AG04450 (cell line): ENCODE measurements at regions not wholly inside any gene's neighbourhood (a gene's known extent, or its start where the extent isn't known, plus 50 kb on each side); places are given as distances from the start of the nearest gene placed in this dataset.

Experiments
- CTCF ChIA-PET: fragments of 300-600, 350-600 bp; formaldehyde crosslinking; extraction: SDS; loops from one replicate; lab custom pipeline; 2022; ENCODE audit warnings: antibody characterized with exemption, inconsistent platforms; lab: Charles Lee
- POLR2A ChIA-PET: fragments of 350-600 bp; formaldehyde crosslinking; extraction: SDS; loops from one replicate; lab custom pipeline; 2021; ENCODE audit warnings: antibody characterized with exemption, inconsistent platforms; lab: Yijun Ruan, JAX
- DNase-seq: peaks from one replicate; pipeline ENCODE4 v3.0.0-alpha.2; 2011; ENCODE audit warnings: low read depth, low spot score
- H3K27ac ChIP-seq: one replicate; pipeline ENCODE4 v1.5.1; 2012; ENCODE audit warnings: low read depth, low read length, control low read depth
- H3K27me3 ChIP-seq: one replicate; pipeline ENCODE4 v1.6.0; 2012; ENCODE audit warnings: low read length; ENCODE audit not compliant: control insufficient read depth, insufficient read depth
- H3K4me3 ChIP-seq: 2 replicates; pipeline ENCODE4 v1.5.1; 2011; ENCODE audit warnings: mild to moderate bottlenecking, low read depth, low read length, control low read depth
- H3K9me3 ChIP-seq: 2 replicates; pipeline ENCODE4 v1.5.1; 2012; ENCODE audit warnings: low read length; ENCODE audit not compliant: control insufficient read depth, insufficient read depth
- CTCF ChIP-seq: IDR thresholded peaks from 2 replicates; pipeline ENCODE4 v1.5.1; 2011; ENCODE audit warnings: low read depth, low read length, control low read depth, inconsistent platforms

- ChIA-PET POLR2A (no interaction called here), CTCF (no interaction called here)
- no peak for TF ChIP-seq CTCF
- no peak for DNase-seq
- H3K4me3 ChIP-seq, result no peak overlapping the region
- H3K27ac ChIP-seq, result no peak overlapping the region
- H3K27me3 ChIP-seq, result peaks cover 7% of the 10 kb centered on the region
- no peaks in the 10 kb centered on the region for H3K9me3 ChIP-seq
Measured at GRCh38 chr2:173690349-173690748, 274.8 kb downstream of the SP3 start.

GRCh38 chr2:173692068-173692467 is 273.1 kb downstream of the SP3 start:
- POLR2A ChIA-PET, result no interaction called here
- H3K4me3 ChIP-seq, result no peak overlapping the region
- H3K27ac ChIP-seq, result no peak overlapping the region
- no peak for DNase-seq
- TF ChIP-seq CTCF, result no peak
- peaks cover 4% of the 10 kb centered on the region for H3K27me3 ChIP-seq
- CTCF ChIA-PET, result no interaction called here
- no peaks in the 10 kb centered on the region for H3K9me3 ChIP-seq

DNA sequence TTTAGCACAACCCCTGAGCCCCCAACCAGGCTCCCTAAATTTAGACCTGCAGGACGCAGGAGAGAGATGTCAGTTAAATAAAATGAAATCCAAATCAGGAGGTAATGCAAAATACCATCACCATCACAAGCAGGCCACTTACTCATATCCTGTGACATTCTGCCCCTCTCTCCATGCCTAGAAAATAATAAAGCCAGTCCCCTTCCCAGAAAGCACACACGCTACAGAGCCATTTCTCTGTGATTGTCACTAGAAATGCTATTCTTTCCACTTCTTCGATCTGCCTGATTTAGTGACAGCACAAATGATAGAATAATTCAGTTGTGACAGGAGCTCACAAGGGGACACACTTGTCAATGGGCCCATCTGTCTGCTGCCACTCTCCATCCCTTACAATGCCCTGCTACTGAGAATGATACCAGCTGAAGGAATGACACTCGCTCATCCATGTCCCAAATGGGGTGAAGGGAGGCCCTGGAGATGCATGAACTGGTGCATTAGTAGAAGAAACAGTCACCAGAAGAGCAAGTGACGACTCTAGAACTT is 272.1 kb downstream of the SP3 start:
- no peak for DNase-seq
- ChIA-PET CTCF (no interaction called here), POLR2A (no interaction called here)
- TF ChIP-seq CTCF, result no peak
- Histone ChIP-seq H3K4me3 (no peak overlapping the region), H3K9me3 (no peaks in the 10 kb centered on the region), H3K27ac (no peak overlapping the region), H3K27me3 (peaks cover 4% of the 10 kb centered on the region)

DNA sequence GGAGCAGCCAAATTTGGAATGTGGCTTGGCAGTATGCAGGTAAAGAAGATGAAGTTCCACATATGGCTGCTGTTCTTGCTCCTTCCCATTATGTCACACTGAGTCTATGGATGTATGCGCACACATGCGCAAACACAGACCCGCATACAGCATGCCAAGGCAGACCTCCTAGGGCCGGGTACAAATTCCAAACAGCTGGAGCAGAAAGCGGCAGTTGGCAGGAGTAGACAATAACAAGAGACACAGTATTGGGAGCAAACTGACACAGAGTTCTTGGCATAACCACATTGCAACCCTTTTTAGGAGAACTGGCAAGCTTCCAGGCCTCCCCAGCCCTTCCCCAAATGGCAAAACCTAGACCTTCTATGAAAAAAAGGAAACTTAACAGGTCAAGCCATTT is 268.9 kb downstream of the SP3 start:
- ChIA-PET CTCF (no interaction called here), POLR2A (no interaction called here)
- no peak overlapping the region for H3K4me3 ChIP-seq
- no peak overlapping the region for H3K27ac ChIP-seq
- H3K27me3 ChIP-seq, result peaks cover 4% of the 10 kb centered on the region
- no peaks in the 10 kb centered on the region for H3K9me3 ChIP-seq
- no peak for TF ChIP-seq CTCF
- no peak for DNase-seq

- no peak overlapping the region for H3K4me3 ChIP-seq
- ChIA-PET CTCF (no interaction called here), POLR2A (no interaction called here)
- DNase-seq, result no peak
- H3K27ac ChIP-seq, result no peak overlapping the region
- TF ChIP-seq CTCF, result no peak
- H3K9me3 ChIP-seq, result no peaks in the 10 kb centered on the region
- H3K27me3 ChIP-seq, result peaks cover 4% of the 10 kb centered on the region
Measured at GRCh38 chr2:173697929-173698328, 267.2 kb downstream of the SP3 start.
